Liver (tissue), 8 donors: ENCODE measurements at regions not wholly inside any gene's neighbourhood (a gene's known extent, or its start where the extent isn't known, plus 50 kb on each side); places are given as distances from the start of the nearest gene placed in this dataset.

Experiments
- DNase-seq: peaks from one replicate; pipeline ENCODE4 v3.0.0-alpha.2; 2017; ENCODE audit warnings: low spot score
- H3K27ac ChIP-seq, 2 donors: one replicate each; pipeline ENCODE4 v1.7.0; 2013; ENCODE audit warnings: inconsistent platforms in 2 of 2, low read length in 2 of 2, control low read depth in 1 of 2, low read depth in 1 of 2, mild to moderate bottlenecking in 1 of 2
- H3K27me3 ChIP-seq, 4 donors: one replicate each; pipeline versions ENCODE4 v1.6.1 to v1.7.0; 2013; ENCODE audit warnings: low read length in 3 of 4, inconsistent platforms in 1 of 4, mild to moderate bottlenecking in 1 of 4, moderate library complexity in 1 of 4; ENCODE audit not compliant: control insufficient read depth in 4 of 4, insufficient read depth in 4 of 4
- H3K36me3 ChIP-seq, 4 donors: one replicate each; pipeline versions ENCODE4 v1.6.1 to v1.7.0; 2013; ENCODE audit warnings: low read length in 3 of 4, mild to moderate bottlenecking in 3 of 4, low read depth in 1 of 4, moderate library complexity in 1 of 4; ENCODE audit not compliant: control insufficient read depth in 4 of 4, insufficient read depth in 3 of 4
- H3K4me1 ChIP-seq, 4 donors: one replicate each; pipeline versions ENCODE4 v1.6.1 to v1.7.0; 2013; ENCODE audit warnings: low read length in 3 of 4, mild to moderate bottlenecking in 3 of 4, moderate library complexity in 1 of 4; ENCODE audit not compliant: control insufficient read depth in 4 of 4, insufficient read depth in 4 of 4
- H3K4me3 ChIP-seq, 3 donors: one replicate each; pipeline versions ENCODE4 v1.6.1 to v1.7.0; 2013; ENCODE audit warnings: low read length in 3 of 3, control low read depth in 1 of 3, low read depth in 1 of 3, mild to moderate bottlenecking in 1 of 3
- H3K9ac ChIP-seq, 2 donors: one replicate each; pipeline ENCODE4 v1.7.0; 2013; ENCODE audit warnings: low read length in 2 of 2, mild to moderate bottlenecking in 2 of 2, moderate library complexity in 2 of 2, control low read depth in 1 of 2, low read depth in 1 of 2
- H3K9me3 ChIP-seq, 4 donors: one replicate each; pipeline versions ENCODE4 v1.6.1 to v1.7.0; 2013; ENCODE audit warnings: low read length in 3 of 4; ENCODE audit not compliant: control insufficient read depth in 4 of 4
- EGR1 ChIP-seq, 2 donors: IDR thresholded peaks; 2 replicates each; pipeline ENCODE4 v1.6.1; 2016 to 2018; ENCODE audit warnings: antibody characterized with exemption in 2 of 2, low read depth in 2 of 2
- FOXA1 ChIP-seq: IDR thresholded peaks from 2 replicates; pipeline ENCODE4 v1.6.1; 2016; ENCODE audit warnings: antibody characterized with exemption
- FOXA2 ChIP-seq: IDR thresholded peaks from 2 replicates; pipeline ENCODE4 v1.6.1; 2016; ENCODE audit warnings: antibody characterized with exemption
- GABPA ChIP-seq, 2 donors: IDR thresholded peaks in 1 of 2; conservative IDR thresholded peaks in 1 of 2; 2 replicates each; pipeline ENCODE4 v1.6.1; 2016; ENCODE audit warnings: antibody characterized with exemption in 2 of 2, mild to moderate bottlenecking in 1 of 2, moderate library complexity in 1 of 2
- HNF4A ChIP-seq, 2 donors: conservative IDR thresholded peaks; 2 replicates each; pipeline ENCODE4 v1.6.1; 2016; ENCODE audit warnings: antibody characterized with exemption in 2 of 2, mild to moderate bottlenecking in 2 of 2
- JUND ChIP-seq, 2 donors: IDR thresholded peaks; 2 replicates each; pipeline ENCODE4 v1.6.1; 2016; ENCODE audit warnings: antibody characterized with exemption in 2 of 2
- NR2F2 ChIP-seq: IDR thresholded peaks from 2 replicates; pipeline ENCODE4 v1.6.1; 2016; ENCODE audit warnings: antibody characterized with exemption
- RAD21 ChIP-seq, 2 donors: IDR thresholded peaks; 2 replicates each; pipeline ENCODE4 v1.6.1; 2016; ENCODE audit warnings: antibody characterized with exemption in 2 of 2, mild to moderate bottlenecking in 2 of 2
- RXRA ChIP-seq, 2 donors: IDR thresholded peaks; 2 replicates each; pipeline ENCODE4 v1.6.1; 2017 to 2018; ENCODE audit warnings: antibody characterized with exemption in 2 of 2, mild to moderate bottlenecking in 1 of 2
- SP1 ChIP-seq: IDR thresholded peaks from 2 replicates; pipeline ENCODE4 v1.6.1; 2018; ENCODE audit warnings: antibody characterized with exemption, mild to moderate bottlenecking
- YY1 ChIP-seq: IDR thresholded peaks from 2 replicates; pipeline ENCODE4 v1.6.1; 2016; ENCODE audit warnings: antibody characterized with exemption, mild to moderate bottlenecking
- WGBS: extraction: QIAGEN DNeasy Blood & Tissue Kit; methylation state at CpG from one replicate; pipeline ENCODE4 v1.1.7; 2013; 5-methylcytosine and 5-hydroxymethylcytosine counted together
- TF ChIP-seq, protein P1 (sequence below): fragments of 150-350 bp; IDR thresholded peaks from 2 replicates; pipeline ENCODE4 v1.5.1; 2017; ENCODE audit warnings: improper control_type of control experiment, low read depth, low read length; ENCODE audit not compliant: missing input control
- TF ChIP-seq, protein P2 (sequence below): IDR thresholded peaks from 2 replicates; pipeline ENCODE4 v1.6.1; 2016; ENCODE audit warnings: antibody characterized with exemption
- TF ChIP-seq, protein P3 (sequence below): IDR thresholded peaks from 2 replicates; pipeline ENCODE4 v1.6.1; 2016; ENCODE audit warnings: antibody characterized with exemption
- TF ChIP-seq, protein P4 (sequence below): IDR thresholded peaks from 2 replicates; pipeline ENCODE4 v1.6.1; 2016; ENCODE audit warnings: antibody characterized with exemption
- TF ChIP-seq, protein P5 (sequence below): IDR thresholded peaks from 2 replicates; pipeline ENCODE4 v1.6.1; 2016; ENCODE audit warnings: antibody characterized with exemption, mild to moderate bottlenecking
- donor health status: healthy.
- donor health status: healthy.
- donor health status: healthy.
- donor health status: healthy.
- donor health status: healthy.

DNA sequence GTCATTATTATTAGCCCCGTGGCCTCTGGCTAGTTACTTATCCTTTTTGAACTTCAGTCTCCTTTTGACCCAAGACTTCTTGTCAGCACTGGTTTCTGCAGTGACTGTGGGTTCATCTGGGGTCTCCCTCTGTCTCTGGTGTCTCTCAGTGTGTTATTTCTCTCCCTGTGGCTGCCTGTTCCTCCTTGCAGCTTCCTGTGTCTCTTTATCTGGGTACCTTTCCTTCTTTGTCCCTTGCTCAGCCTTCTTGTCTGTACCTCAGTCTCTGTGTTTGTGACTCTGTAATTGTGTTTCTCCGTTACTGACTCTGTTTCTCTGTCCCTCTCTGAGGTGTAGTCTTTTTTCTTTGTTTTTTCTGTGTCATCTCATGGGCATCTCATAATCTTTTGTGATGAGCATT, 102.6 kb upstream of the CDH11 start:
- 57% methylated on average over 2 of the region's 2 CpGs for WGBS
- Histone ChIP-seq H3K27me3 (peaks cover 0 to 2% (median 0%) of the 10 kb centered on the region in 4 donors), H3K4me3 (no peak overlapping the region), H3K36me3 (no peaks in the 10 kb centered on the region), H3K27ac (no peak overlapping the region), H3K9me3 (no peaks in the 10 kb centered on the region), H3K4me1 (no peaks in the 10 kb centered on the region), H3K9ac (no peak overlapping the region)
- DNase-seq, result no peak
- TF ChIP-seq RXRA (IDR thresholded peaks at IDR 0.05) (no peak), GABPA (IDR thresholded peaks at IDR 0.05 in 1 of 2, conservative IDR thresholded peaks at IDR 0.05 in 1 of 2) (no peak), HNF4A (conservative IDR thresholded peaks at IDR 0.05) (no peak), FOXA2 (no peak), JUND (IDR thresholded peaks at IDR 0.05) (no peak), SP1 (no peak), EGR1 (IDR thresholded peaks at IDR 0.05; ENCODE audit: low read depth in 2 of 2) (no peak), RAD21 (IDR thresholded peaks at IDR 0.05) (no peak), NR2F2 (no peak)
- TF ChIP-seq, protein P1, sequence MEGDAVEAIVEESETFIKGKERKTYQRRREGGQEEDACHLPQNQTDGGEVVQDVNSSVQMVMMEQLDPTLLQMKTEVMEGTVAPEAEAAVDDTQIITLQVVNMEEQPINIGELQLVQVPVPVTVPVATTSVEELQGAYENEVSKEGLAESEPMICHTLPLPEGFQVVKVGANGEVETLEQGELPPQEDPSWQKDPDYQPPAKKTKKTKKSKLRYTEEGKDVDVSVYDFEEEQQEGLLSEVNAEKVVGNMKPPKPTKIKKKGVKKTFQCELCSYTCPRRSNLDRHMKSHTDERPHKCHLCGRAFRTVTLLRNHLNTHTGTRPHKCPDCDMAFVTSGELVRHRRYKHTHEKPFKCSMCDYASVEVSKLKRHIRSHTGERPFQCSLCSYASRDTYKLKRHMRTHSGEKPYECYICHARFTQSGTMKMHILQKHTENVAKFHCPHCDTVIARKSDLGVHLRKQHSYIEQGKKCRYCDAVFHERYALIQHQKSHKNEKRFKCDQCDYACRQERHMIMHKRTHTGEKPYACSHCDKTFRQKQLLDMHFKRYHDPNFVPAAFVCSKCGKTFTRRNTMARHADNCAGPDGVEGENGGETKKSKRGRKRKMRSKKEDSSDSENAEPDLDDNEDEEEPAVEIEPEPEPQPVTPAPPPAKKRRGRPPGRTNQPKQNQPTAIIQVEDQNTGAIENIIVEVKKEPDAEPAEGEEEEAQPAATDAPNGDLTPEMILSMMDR, result no peak
- TF ChIP-seq, protein P2, sequence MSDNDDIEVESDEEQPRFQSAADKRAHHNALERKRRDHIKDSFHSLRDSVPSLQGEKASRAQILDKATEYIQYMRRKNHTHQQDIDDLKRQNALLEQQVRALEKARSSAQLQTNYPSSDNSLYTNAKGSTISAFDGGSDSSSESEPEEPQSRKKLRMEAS, result no peak
- TF ChIP-seq, protein P3, sequence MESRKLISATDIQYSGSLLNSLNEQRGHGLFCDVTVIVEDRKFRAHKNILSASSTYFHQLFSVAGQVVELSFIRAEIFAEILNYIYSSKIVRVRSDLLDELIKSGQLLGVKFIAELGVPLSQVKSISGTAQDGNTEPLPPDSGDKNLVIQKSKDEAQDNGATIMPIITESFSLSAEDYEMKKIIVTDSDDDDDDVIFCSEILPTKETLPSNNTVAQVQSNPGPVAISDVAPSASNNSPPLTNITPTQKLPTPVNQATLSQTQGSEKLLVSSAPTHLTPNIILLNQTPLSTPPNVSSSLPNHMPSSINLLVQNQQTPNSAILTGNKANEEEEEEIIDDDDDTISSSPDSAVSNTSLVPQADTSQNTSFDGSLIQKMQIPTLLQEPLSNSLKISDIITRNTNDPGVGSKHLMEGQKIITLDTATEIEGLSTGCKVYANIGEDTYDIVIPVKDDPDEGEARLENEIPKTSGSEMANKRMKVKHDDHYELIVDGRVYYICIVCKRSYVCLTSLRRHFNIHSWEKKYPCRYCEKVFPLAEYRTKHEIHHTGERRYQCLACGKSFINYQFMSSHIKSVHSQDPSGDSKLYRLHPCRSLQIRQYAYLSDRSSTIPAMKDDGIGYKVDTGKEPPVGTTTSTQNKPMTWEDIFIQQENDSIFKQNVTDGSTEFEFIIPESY, result no peak

GRCh38 chr16:65223335-65223734, 101.5 kb upstream of the CDH11 start:
- no peak for DNase-seq
- H3K27me3 ChIP-seq, result no peaks in the 10 kb centered on the region
- H3K9me3 ChIP-seq, result no peaks in the 10 kb centered on the region
- H3K4me1 ChIP-seq, result no peaks in the 10 kb centered on the region
- no peak overlapping the region for H3K9ac ChIP-seq
- WGBS, result 55% methylated on average over 3 of the region's 3 CpGs
- TF ChIP-seq HNF4A (conservative IDR thresholded peaks at IDR 0.05), result no peak
- TF ChIP-seq, protein P4, sequence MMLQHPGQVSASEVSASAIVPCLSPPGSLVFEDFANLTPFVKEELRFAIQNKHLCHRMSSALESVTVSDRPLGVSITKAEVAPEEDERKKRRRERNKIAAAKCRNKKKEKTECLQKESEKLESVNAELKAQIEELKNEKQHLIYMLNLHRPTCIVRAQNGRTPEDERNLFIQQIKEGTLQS, result no peak
- no peak for TF ChIP-seq NR2F2
- TF ChIP-seq EGR1 (IDR thresholded peaks at IDR 0.05; ENCODE audit: low read depth in 2 of 2), result no peak
- TF ChIP-seq, protein P5, sequence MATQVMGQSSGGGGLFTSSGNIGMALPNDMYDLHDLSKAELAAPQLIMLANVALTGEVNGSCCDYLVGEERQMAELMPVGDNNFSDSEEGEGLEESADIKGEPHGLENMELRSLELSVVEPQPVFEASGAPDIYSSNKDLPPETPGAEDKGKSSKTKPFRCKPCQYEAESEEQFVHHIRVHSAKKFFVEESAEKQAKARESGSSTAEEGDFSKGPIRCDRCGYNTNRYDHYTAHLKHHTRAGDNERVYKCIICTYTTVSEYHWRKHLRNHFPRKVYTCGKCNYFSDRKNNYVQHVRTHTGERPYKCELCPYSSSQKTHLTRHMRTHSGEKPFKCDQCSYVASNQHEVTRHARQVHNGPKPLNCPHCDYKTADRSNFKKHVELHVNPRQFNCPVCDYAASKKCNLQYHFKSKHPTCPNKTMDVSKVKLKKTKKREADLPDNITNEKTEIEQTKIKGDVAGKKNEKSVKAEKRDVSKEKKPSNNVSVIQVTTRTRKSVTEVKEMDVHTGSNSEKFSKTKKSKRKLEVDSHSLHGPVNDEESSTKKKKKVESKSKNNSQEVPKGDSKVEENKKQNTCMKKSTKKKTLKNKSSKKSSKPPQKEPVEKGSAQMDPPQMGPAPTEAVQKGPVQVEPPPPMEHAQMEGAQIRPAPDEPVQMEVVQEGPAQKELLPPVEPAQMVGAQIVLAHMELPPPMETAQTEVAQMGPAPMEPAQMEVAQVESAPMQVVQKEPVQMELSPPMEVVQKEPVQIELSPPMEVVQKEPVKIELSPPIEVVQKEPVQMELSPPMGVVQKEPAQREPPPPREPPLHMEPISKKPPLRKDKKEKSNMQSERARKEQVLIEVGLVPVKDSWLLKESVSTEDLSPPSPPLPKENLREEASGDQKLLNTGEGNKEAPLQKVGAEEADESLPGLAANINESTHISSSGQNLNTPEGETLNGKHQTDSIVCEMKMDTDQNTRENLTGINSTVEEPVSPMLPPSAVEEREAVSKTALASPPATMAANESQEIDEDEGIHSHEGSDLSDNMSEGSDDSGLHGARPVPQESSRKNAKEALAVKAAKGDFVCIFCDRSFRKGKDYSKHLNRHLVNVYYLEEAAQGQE, result no peak
- no peak for TF ChIP-seq RAD21 (IDR thresholded peaks at IDR 0.05)
- TF ChIP-seq SP1, result no peak
- TF ChIP-seq, protein P2, result no peak
- TF ChIP-seq YY1, result no peak
- TF ChIP-seq FOXA2, result no peak
- no peak for TF ChIP-seq GABPA (IDR thresholded peaks at IDR 0.05 in 1 of 2, conservative IDR thresholded peaks at IDR 0.05 in 1 of 2)
- TF ChIP-seq, protein P3, result no peak
- no peak for TF ChIP-seq FOXA1
- no peak for TF ChIP-seq RXRA (IDR thresholded peaks at IDR 0.05)
- no peak overlapping the region for H3K4me3 ChIP-seq
- no peak overlapping the region for H3K27ac ChIP-seq
- no peaks in the 10 kb centered on the region for H3K36me3 ChIP-seq
